Activated CD4-positive, alpha-beta T cell treated with anti-CD3 and anti-CD28 coated beads, Interleukin-2, amount 50 U/mL, for 1 hour (primary cell): ENCODE measurements at regions not wholly inside any gene's neighbourhood (a gene's known extent, or its start where the extent isn't known, plus 50 kb on each side); places are given as distances from the start of the nearest gene placed in this dataset.

Experiments
- DNase-seq: peaks from one replicate; pipeline ENCODE4 v3.0.0-alpha.2; 2020

- no peak for DNase-seq
Measured at GRCh38 chr14:104359301-104359968, 220.1 kb upstream of the C14orf180 start.

- DNase-seq = no peak
Measured at GRCh38 chr14:104359969-104360442, 219.6 kb upstream of the C14orf180 start.

- no peak for DNase-seq
Measured at GRCh38 chr14:104360501-104360900, 219.1 kb upstream of the C14orf180 start.

GRCh38 chr14:104361101-104361591, 218.4 kb upstream of the C14orf180 start:
- no peak for DNase-seq

- no peak for DNase-seq
Measured at GRCh38 chr14:104361921-104362681, 217.5 kb upstream of the C14orf180 start.

GRCh38 chr14:104362761-104363605, 216.6 kb upstream of the C14orf180 start:
- no peak for DNase-seq

- DNase-seq = no peak
Measured at GRCh38 chr14:104363891-104364760, 215.4 kb upstream of the C14orf180 start.

GRCh38 chr14:104364830-104365229, 214.7 kb upstream of the C14orf180 start:
- DNase-seq = no peak

- DNase-seq = no peak
Measured at GRCh38 chr14:104366931-104367865, 212.4 kb upstream of the C14orf180 start.

GRCh38 chr14:104367866-104368750, 211.5 kb upstream of the C14orf180 start:
- no peak for DNase-seq

GRCh38 chr14:104368751-104369100, 210.8 kb upstream of the C14orf180 start:
- no peak for DNase-seq

- DNase-seq = no peak
Measured at GRCh38 chr14:104369208-104369607, 210.4 kb upstream of the C14orf180 start.

GRCh38 chr14:104370256-104370870, 209.2 kb upstream of the C14orf180 start:
- DNase-seq = no peak

- DNase-seq = no peak
Measured at GRCh38 chr14:104371031-104371430, 208.5 kb upstream of the C14orf180 start.

- DNase-seq = no peak
Measured at GRCh38 chr14:104371917-104372316, 207.6 kb upstream of the C14orf180 start.

GRCh38 chr14:104372390-104373054, 207.0 kb upstream of the C14orf180 start:
- no peak for DNase-seq

- DNase-seq = no peak
Measured at GRCh38 chr14:104373055-104373854, 206.3 kb upstream of the C14orf180 start.
